ENCODE measurements at regions not wholly inside any gene's neighbourhood (a gene's known extent, or its start where the extent isn't known, plus 50 kb on each side); places are given as distances from the start of the nearest gene placed in this dataset.

DNA sequence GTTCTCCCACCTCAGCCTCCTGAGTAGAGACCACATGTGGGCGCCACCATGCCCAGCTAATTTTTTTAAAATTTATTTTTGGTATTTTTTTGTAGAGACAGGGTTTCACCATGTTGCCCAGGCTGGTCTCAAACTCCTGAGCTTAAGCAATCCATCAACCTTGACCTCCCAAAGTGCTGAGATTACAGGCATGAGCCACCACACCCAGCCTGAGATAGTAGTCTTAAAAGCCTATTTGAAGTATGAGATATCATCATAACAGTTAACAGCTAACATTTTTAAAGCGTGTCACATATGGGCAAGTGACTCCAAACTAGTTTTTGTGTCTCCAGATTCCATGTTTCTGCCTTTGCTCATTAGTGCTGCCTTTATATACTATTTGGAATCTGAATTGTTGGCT, 74.6 kb upstream of the WSCD2 start:
- Histone ChIP-seq H3K9ac (ENCODE audit: insufficient read depth in 1 of 2, low read depth in 2 of 2, low read length in 2 of 2) (no peak overlapping the region), H3K27ac (ENCODE audit: extremely low read depth, low read depth, low read length) (no peak overlapping the region), H3K4me3 (no peak overlapping the region), H2AFZ (ENCODE audit: low read depth, low read length) (no peak overlapping the region), H3K36me3 (ENCODE audit: control insufficient read depth, insufficient read depth, low read length) (no peaks in the 10 kb centered on the region), H3K9me3 (replicated peaks; ENCODE audit: control insufficient read depth, insufficient read depth, low read depth, low read length) (no peaks in the 10 kb centered on the region), H3K9me1 (ENCODE audit: control insufficient read depth, insufficient read depth, low read length) (no peaks in the 10 kb centered on the region), H3K79me2 (ENCODE audit: control insufficient read depth, insufficient read depth, low read length) (no peaks in the 10 kb centered on the region), H3K4me2 (ENCODE audit: insufficient read depth, low read length) (no peak overlapping the region), H4K20me1 (replicated peaks; ENCODE audit: control insufficient read depth, insufficient read depth, low read length) (no peaks in the 10 kb centered on the region), H3K4me1 (replicated peaks in 1 of 2; ENCODE audit: control insufficient read depth in 2 of 2, insufficient read depth in 2 of 2, low read length in 2 of 2) (no peaks in the 10 kb centered on the region), H3K27me3 (ENCODE audit: control insufficient read depth in 2 of 2, insufficient read depth in 2 of 2, low read length in 2 of 2) (peaks cover 0 to 19% of the 10 kb centered on the region in 2 experiments; a peak in 4 of 5 replicates)
- in situ Hi-C loops (cut with MboI): no loop called here
- intact Hi-C loops (cut with micrococcal nuclease): no loop called here
- 0% methylated on average over 2 of the region's 2 CpGs for WGBS (ENCODE audit: insufficient coverage, low coverage, missing lambda C conversion rate)
- no peak for DNase-seq (ENCODE audit: extremely low read depth in 1 of 4, low spot score in 3 of 4)
- BruUV-seq (replicated peaks): no TSS peak
- POLR2A ChIA-PET: interaction anchor here (0.6 kb wide), 1 partner anchor 49 kb away, joined by 3 read pairs; no protein-coding TSS in a partner anchor
- no peak for ATAC-seq
- CTCF ChIA-PET (ENCODE audit: low intra/inter-chr PET ratio): no interaction called here
- no peak for FAIRE-seq
- no peak for TF ChIP-seq CREBBP (IDR thresholded peaks at IDR 0.05; ENCODE audit: low read depth, low read length)
- TF ChIP-seq MCM2 (IDR thresholded peaks at IDR 0.05; ENCODE audit: low read depth): no peak
- TF ChIP-seq SRF (CRISPR knock-in tag; IDR thresholded peaks at IDR 0.05): no peak
- TF ChIP-seq, protein P1, sequence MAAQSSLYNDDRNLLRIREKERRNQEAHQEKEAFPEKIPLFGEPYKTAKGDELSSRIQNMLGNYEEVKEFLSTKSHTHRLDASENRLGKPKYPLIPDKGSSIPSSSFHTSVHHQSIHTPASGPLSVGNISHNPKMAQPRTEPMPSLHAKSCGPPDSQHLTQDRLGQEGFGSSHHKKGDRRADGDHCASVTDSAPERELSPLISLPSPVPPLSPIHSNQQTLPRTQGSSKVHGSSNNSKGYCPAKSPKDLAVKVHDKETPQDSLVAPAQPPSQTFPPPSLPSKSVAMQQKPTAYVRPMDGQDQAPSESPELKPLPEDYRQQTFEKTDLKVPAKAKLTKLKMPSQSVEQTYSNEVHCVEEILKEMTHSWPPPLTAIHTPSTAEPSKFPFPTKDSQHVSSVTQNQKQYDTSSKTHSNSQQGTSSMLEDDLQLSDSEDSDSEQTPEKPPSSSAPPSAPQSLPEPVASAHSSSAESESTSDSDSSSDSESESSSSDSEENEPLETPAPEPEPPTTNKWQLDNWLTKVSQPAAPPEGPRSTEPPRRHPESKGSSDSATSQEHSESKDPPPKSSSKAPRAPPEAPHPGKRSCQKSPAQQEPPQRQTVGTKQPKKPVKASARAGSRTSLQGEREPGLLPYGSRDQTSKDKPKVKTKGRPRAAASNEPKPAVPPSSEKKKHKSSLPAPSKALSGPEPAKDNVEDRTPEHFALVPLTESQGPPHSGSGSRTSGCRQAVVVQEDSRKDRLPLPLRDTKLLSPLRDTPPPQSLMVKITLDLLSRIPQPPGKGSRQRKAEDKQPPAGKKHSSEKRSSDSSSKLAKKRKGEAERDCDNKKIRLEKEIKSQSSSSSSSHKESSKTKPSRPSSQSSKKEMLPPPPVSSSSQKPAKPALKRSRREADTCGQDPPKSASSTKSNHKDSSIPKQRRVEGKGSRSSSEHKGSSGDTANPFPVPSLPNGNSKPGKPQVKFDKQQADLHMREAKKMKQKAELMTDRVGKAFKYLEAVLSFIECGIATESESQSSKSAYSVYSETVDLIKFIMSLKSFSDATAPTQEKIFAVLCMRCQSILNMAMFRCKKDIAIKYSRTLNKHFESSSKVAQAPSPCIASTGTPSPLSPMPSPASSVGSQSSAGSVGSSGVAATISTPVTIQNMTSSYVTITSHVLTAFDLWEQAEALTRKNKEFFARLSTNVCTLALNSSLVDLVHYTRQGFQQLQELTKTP (IDR thresholded peaks at IDR 0.05; ENCODE audit: low read depth in 1 of 2, partially characterized antibody in 2 of 2): no peak
- TF ChIP-seq CBX5 (IDR thresholded peaks at IDR 0.05; ENCODE audit: borderline replicate concordance, low read depth): no peak
- TF ChIP-seq, protein P2, sequence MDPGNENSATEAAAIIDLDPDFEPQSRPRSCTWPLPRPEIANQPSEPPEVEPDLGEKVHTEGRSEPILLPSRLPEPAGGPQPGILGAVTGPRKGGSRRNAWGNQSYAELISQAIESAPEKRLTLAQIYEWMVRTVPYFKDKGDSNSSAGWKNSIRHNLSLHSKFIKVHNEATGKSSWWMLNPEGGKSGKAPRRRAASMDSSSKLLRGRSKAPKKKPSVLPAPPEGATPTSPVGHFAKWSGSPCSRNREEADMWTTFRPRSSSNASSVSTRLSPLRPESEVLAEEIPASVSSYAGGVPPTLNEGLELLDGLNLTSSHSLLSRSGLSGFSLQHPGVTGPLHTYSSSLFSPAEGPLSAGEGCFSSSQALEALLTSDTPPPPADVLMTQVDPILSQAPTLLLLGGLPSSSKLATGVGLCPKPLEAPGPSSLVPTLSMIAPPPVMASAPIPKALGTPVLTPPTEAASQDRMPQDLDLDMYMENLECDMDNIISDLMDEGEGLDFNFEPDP (CRISPR knock-in tag; IDR thresholded peaks at IDR 0.05): no peak
- TF ChIP-seq, protein P3, sequence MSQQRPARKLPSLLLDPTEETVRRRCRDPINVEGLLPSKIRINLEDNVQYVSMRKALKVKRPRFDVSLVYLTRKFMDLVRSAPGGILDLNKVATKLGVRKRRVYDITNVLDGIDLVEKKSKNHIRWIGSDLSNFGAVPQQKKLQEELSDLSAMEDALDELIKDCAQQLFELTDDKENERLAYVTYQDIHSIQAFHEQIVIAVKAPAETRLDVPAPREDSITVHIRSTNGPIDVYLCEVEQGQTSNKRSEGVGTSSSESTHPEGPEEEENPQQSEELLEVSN (IDR thresholded peaks at IDR 0.05; ENCODE audit: borderline replicate concordance in 1 of 2, extremely low read depth in 1 of 2, insufficient read depth in 1 of 2, insufficient read length in 1 of 2, low read depth in 1 of 2, low read length in 1 of 2, poor library complexity in 1 of 2, severe bottlenecking in 1 of 2): no peak
- TF ChIP-seq SP2 (IDR thresholded peaks at IDR 0.05; ENCODE audit: extremely low read depth, low read depth, low read length, poor library complexity, severe bottlenecking): no peak
- TF ChIP-seq, protein P4, sequence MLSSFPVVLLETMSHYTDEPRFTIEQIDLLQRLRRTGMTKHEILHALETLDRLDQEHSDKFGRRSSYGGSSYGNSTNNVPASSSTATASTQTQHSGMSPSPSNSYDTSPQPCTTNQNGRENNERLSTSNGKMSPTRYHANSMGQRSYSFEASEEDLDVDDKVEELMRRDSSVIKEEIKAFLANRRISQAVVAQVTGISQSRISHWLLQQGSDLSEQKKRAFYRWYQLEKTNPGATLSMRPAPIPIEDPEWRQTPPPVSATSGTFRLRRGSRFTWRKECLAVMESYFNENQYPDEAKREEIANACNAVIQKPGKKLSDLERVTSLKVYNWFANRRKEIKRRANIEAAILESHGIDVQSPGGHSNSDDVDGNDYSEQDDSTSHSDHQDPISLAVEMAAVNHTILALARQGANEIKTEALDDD (IDR thresholded peaks at IDR 0.05): no peak
- TF ChIP-seq MTA2 (IDR thresholded peaks at IDR 0.05; ENCODE audit: low read depth): no peak
- TF ChIP-seq, protein P5, sequence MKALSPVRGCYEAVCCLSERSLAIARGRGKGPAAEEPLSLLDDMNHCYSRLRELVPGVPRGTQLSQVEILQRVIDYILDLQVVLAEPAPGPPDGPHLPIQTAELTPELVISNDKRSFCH (CRISPR knock-in tag; IDR thresholded peaks at IDR 0.05): no peak
- TF ChIP-seq, protein P5 (tag; IDR thresholded peaks at IDR 0.05): no peak
- TF ChIP-seq NR1H2 (CRISPR knock-in tag; IDR thresholded peaks at IDR 0.05): no peak
- TF ChIP-seq SUPT5H (IDR thresholded peaks at IDR 0.05): no peak
- TF ChIP-seq RNF2 (IDR thresholded peaks at IDR 0.05): no peak
- no peak for TF ChIP-seq POLR2A (conservative IDR thresholded peaks at IDR 0.05)
- TF ChIP-seq DDX20 (tag; IDR thresholded peaks at IDR 0.05; ENCODE audit: low read depth): no peak

Data from K562 (cell line).